Right lobe of liver (tissue), 4 donors: ENCODE measurements at regions not wholly inside any gene's neighbourhood (a gene's known extent, or its start where the extent isn't known, plus 50 kb on each side); places are given as distances from the start of the nearest gene placed in this dataset.

Experiments
- CTCF ChIP-seq, 4 donors: fragments of 200-600 bp in 3 of 4; fragments of 450-650 bp in 1 of 4; IDR thresholded peaks; one replicate each; pipeline versions ENCODE4 v1.5.1 to v1.8.0; 2016 to 2022; ENCODE audit warnings: antibody characterized with exemption in 4 of 4, mild to moderate bottlenecking in 2 of 4
- POLR2A ChIP-seq: fragments of 450-650 bp; IDR thresholded peaks from one replicate; pipeline ENCODE4 v1.6.1; 2017; ENCODE audit warnings: antibody characterized with exemption, mild to moderate bottlenecking
- donor health status: DM: no; HTN: no; CAD: no.
- donor health status: DM: no; HTN: no; CAD: no.
- donor health status: DM: no; HTN: yes; CAD: no.

GRCh38 chr5:57411982-57412381, 70.6 kb downstream of the ACTBL2 start:
- TF ChIP-seq CTCF (IDR thresholded peaks at IDR 0.05) (no peak), POLR2A (no peak)
